HG03565 (cell line): ENCODE measurements at regions not wholly inside any gene's neighbourhood (a gene's known extent, or its start where the extent isn't known, plus 50 kb on each side); places are given as distances from the start of the nearest gene placed in this dataset.
"Not testable (repeated sequence)": the region's sequence is repeated elsewhere in the genome, so short reads cannot be mapped to it uniquely, and the experiment has no call there.

Source experiments
- ATAC-seq: cut with Tn5 transposase; IDR thresholded peaks from one replicate; pipeline ENCODE4 v1.9.1; 2021; ENCODE audit warnings: mild to moderate bottlenecking, moderate library complexity; ENCODE audit not compliant: unreplicated experiment

DNA sequence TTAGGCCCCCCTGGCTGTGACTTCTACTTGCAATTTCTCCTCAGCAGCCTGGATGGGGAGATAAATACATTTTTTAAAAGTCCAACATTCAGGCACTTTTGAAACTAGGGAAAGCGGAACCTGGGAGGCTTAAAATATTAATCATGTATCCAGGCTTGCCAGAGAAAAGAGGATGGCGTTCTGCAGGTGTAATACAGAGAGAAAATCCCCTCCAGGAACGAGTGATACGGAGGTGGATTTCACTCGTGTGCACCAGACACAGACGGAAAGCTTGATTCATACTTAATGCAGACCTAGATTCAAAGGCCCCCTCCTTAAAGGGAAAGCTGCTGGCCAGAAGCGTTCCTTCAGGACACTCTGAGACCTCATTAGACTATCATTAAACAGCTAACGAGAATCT lies 354.0 kb upstream of the BOD1L1 start:
- no peak for ATAC-seq

DNA sequence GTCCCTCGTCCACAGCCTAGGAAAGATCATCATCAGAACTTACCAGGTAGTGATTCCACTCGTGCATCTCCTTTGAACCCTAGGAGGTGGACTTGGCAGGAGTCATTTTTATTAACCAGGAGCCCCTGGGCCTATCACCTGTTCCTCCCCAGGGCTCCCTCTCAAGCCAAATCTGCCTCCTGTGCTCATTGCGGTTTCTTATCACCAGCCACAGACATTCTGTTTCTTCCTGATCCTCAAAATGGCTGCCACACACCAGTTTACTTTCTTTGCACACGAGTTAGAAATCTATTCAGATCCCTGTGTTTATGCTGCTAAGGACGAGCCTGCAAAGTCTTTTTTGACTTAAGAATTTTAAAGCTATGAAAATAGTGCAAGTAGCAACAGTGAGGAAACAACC lies 354.5 kb upstream of the BOD1L1 start:
- ATAC-seq: no peak

DNA sequence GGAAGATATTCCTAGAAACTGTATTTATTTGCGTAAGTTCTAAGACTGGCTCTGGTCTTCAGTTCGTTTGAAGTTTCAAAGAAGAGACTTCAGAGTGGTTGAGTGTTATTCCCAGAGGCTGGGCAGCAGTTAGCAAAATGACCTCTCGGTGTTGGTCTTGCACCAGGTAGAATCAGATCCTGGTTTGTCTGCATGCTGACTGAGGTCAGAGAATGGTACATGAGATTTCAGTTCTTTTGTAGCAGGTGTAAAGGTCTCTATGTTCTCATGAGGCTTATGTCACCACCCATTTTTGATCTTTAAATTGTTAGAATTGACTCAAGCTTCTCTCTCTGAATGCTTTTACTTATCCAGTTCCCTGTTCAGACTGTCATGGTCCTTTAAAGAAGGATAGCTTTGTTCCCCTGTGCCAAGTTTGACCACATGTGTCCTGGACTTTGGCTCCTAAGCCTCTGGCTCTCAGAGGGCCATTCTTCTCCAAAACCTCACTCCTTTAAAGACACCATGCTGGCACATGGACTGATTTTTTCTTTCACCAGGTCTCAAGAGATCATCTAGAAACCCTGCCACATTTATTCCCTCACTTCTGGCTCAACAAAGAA lies 355.8 kb upstream of the BOD1L1 start:
- no peak for ATAC-seq

DNA sequence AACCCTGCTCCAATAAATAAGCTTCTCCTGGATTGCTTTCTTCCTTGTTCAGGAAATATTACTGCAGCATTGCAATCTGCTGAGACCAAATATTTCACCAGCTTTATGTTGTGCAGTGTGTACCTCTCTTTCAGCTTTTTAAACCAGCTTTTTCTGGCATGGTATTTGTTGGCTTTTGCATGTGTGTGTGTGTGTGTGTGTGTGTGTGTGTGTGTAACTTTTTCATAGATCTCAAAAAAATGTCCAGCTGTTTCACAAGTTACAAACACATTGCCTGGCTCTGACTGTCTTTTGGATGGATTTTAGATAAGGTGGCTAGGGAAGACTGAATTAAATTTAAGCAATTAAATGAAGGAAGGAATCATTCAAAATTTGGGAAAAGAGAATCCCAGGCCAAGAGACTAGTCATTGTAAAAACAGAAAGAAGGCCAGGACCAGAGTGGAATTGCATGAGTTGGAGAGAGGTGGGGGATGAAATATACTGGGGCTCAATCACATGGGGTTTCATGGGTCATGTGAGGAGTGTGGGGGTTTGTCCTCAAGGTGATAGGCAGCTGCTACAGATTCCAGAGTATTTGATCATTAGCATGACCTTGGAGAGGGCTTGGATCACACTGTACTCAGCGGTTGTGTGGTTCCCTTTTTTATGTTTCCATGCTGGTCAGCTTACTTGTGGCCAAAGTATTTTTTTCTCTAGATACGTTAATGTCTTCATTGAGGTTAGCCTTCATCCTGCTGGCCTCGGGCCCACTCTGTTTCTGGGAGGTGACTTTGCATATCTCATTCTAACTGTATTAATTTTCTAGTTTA lies 357.7 kb upstream of the BOD1L1 start:
- no peak for ATAC-seq

DNA sequence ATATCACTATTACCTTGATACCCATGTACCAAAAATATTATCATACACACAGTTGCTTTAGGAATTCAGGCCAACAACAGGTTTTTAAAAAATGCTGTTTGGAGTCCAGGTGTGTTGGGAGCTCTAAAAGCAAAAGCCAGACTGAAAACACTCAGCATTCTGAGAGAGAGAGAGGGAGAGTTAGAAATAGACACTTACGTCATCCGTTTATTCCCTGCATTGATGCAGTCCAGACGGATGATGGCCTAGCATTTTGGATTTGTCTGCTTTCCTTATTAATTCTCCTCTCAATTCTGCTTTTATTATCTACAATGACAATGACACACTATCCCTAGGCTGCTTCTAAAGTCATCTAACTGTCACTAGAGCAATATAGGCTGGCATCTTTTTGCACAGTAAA lies 358.3 kb upstream of the BOD1L1 start:
- no peak for ATAC-seq

DNA sequence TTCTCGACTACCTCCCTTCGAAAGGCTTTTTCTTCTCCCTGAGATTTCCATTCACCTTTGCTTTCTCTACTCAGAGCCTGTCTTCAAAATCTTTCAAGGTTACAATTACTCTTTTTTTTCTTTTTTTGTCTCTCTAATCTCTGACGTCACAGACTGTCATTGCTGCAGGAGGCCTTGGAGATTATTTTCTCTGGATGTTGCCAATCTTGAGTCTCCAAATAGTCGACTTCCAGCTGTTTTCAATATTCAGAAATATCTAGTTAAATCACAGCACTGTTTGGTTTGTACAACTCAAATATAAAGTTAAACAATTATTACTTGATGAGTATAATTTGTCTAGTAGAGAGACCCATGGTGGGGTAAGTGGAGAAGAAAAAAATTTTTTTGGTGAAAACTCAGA lies 359.0 kb upstream of the BOD1L1 start:
- ATAC-seq: no peak

DNA sequence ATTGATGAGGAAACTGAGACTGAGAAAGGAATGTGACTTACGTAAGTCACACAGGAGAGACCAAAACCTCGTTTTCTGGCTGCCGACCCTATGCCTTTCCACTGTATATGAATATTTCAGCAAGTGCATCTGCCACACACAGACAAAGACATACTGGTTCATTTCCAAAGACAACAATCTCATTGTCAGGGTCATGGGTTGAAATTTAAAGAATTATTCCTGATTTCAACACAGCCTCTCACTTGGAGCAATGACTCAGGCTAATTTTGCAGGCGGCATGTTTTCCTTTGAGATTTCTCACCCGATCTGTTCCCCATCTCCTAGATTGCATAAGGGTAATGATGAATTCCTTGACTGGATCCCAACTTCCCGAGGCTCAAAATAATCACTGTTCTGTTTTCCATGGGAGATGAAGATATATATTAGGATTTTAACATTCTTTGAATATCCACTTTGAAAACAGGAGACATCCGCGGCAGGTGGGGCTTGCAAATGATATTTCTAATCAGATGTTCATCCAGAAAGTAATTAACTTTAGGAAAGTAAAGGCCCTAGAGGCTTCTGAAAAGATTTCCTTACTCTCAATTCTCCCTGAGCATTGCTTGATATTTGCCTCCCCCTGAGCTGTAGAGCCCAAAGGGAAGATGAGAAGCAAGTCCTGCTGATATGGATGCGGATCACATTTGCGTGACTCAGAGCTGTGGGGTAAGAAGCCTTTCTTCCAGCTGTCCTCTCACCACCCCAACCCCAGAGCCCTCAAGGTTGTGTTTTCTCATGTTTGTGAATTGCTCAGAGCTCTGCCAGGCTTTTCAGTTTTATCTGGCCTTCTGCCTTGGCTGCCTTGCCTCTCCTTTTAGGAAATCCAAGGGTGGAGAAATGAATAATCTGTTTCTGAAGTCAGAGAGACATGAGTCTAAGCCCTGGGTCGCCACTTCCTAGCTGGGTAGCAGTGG lies 361.1 kb upstream of the BOD1L1 start:
- ATAC-seq: no peak

DNA sequence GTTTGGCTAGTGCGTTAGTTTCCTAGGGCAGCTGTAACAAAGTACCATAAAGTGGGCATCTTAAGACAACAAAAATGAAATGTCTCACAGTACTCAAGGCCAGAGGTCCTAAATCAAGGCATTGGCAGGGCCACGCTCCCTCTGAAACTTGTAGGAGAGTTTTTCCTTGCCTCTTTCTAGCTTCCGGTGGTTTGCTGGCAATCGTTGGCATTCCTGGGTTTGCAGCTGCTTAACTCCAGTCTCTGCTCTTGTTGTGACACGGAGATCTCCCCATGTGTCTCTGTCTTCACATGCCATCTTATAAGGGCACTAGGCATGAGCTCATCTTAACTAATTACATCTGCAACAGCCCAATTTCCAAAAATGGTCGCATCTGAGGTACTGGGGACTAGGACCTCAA lies 362.0 kb upstream of the BOD1L1 start:
- ATAC-seq: no peak

DNA sequence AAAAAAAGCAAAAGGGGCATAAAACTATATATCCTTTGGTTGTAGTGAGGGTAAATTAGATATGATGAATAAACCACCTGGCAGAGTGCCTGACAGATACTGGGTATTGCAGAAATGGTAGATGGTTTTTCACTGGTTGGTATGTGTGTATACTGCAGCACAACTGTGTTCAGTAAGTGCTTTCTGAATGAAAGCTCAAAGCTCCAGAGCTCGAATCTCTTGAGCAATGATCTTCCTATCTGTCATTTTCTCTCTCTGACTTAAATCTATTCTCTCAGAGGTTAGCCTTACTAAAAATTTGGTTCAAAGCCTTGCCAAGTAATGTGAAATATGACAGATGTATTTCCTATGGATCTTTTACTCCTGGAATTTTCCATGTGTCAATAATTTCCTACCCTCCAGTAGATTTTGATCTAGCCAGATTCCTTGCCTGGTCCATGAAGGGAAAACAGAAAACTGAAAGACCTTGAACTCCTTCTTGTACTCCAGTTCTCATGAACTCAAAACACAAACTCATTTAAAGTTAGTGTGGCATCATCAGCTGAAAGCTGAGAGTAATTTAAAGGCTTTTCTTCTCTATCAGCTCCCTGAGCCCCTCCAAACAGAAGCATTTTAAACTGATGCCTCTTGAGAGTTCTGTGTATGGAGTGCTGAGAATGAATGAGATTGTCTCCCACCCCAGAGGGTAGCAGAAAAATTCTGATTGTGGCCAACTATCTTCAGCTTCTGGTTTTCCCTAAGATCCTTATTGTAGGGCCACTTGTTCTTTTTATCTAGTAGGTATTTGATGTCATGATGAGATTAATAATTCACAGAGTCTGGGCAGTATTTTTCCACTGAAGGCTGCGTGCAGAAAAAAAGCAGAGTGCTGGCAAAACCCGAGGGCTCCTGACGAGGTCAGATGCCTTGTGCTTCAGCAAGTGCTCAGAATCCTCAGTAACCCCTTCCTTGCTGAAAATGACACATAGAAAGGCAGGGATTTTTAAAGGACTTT lies 363.4 kb upstream of the BOD1L1 start:
- no peak for ATAC-seq

DNA sequence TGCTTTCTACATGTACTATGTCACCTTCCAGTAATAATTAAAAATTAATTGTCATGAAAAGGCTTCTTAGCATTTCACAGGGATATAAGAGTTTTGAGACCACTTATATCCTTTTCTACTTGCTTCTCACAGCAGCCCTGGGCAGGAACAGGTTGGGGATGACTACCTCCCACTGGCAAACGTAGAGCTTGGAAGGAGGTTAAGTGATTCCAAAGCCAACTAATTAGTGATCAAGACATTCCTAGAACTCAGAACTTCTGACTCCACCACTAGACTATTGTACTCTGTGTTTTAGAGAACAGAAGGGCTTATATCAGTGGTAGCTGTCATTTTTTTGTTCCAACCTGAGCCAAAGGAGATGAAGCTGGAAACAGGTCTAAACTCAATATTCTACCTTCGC lies 364.5 kb upstream of the BOD1L1 start:
- no peak for ATAC-seq

DNA sequence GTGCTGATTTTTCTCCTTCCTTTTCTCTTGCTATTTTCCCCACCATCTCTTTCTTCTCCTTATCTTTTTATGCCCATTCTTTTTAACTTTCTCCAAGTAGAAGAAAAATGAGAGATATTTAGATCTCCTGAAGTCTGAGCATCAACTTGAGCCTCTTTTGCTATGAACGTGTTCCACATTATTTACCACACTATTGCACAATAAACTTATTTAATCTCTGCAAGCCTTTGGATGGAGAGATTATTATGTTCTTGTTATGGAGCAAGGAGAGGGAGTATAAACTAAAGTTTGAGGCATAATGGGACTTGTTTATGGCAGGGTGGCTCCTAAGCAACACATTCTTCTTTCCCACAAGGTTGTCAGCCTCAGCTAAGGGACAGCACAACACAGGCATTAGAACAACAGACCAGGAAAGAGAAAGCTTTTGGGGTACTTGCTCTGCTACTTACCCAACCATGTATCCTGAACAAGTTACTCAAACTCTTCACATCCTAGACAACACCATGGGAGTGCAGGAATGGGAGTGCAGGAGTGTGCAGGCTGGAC lies 365.5 kb upstream of the BOD1L1 start:
- ATAC-seq: no peak

DNA sequence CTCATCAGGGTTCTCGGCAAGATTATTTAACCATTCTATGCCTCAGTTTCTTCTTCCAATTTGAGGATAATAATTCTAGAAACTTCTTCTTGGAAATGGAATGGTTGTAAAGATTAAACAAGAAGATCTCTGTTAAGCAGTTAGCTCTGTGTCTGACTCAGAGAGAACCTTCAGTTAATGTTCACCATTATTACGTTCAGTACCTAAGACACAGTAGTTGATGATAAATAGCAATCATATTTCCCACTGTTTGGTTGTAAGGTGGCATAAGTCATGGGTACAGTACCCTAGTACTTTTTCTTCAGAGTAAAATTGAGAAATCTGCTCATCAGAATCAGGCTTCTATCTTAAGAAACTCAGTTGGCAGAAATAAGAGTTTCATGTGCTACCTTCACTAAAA lies 366.5 kb upstream of the BOD1L1 start:
- ATAC-seq: no peak

DNA sequence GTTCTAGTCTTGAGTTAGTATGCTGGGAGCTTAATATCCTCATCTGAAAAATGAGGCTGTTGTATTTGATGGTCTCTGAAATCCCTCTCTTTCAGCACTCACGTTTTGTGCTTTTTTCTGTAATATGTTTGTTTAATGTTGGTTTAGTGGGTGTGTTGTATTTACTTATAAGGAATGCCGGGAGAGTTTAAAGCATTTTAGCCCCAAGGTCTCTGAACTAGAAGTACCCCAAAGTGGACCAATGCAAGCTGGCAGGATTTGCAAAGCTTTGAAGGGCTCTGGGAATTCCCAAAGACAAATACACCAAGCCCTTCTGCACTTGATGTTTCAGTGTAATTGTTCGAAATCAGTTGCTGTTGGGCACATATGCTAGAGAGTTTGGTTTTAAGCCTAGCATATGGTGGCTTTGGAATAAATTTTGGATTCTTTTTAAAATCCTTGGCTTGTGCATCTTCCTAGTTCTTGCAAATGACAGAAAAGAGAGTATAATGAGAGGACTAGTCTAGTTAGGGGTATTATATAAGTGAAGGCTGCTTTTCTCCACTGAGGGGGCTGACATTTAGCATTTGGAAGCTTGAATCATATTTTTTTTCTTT lies 371.4 kb upstream of the BOD1L1 start:
- ATAC-seq: no peak

DNA sequence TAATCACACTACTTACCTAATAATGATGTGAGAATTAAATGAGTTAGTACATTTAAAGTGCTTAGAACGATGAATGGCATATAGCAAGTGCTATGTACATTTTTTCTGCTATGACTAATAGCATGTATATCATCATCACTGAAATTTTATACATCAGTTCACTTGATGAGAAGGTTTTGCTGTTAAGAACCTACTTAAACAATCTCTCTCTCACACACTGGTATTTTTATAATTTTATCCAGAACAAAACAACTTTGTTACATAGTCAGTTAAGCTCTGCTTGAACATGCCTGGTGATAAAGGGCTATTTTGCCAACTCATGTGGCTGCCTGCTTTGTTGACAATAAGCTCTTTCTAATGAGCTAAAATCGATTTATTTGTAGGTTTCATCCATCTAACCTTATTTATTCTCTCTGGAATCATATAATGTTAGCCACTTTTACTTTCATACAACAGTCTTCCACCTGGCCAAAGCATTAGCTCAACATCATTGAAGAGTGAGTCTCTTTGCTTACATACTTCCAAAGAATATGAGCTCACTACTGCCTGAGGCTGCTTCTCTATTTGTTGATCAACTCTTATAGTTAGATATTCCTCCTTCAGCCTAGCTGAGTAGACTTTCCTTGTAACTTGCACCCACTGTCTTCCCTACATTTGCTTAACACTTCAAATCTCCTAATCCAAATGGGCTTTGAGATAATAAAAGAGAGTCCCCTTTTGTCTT lies 372.7 kb upstream of the BOD1L1 start:
- no peak for ATAC-seq

DNA sequence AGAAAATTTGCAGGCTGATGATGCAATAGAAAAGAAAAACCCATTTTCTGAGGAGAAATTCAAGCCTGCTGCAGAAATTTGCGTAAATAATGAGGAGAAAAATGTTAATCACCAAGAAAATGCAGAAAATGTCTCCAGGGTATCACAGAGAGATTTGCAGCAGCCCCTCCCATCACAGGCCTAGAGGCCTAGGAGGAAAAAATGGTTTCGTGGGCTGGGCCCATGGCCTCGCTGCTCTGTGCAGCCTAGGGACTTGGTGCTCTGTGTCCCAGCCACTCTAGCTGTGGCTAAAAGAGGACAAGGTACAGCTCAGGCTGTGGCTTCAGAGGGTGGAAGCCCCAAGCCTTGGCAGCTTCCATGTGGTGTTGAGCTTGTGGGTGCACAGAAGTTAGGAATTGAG lies 374.8 kb upstream of the BOD1L1 start:
- not testable (repeated sequence) for ATAC-seq

DNA sequence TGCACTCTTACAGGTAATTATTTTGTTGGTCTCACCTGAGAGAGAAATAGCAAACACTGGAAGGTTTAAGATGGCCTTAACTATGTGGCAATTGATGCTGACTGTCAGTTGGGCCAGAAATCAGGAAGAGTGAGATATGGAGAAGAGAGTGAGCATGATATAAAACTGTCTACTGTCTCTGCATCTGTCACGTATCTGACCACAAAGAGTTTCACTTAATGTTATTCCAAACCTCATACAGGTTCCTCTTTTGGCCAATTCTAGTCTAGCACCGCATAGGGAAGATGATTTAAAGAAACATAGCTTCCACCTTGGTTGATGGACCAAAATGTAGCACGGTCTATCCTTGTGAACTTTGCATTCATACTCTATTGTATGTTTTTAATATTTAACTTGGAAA lies 381.0 kb upstream of the BOD1L1 start:
- no peak for ATAC-seq

DNA sequence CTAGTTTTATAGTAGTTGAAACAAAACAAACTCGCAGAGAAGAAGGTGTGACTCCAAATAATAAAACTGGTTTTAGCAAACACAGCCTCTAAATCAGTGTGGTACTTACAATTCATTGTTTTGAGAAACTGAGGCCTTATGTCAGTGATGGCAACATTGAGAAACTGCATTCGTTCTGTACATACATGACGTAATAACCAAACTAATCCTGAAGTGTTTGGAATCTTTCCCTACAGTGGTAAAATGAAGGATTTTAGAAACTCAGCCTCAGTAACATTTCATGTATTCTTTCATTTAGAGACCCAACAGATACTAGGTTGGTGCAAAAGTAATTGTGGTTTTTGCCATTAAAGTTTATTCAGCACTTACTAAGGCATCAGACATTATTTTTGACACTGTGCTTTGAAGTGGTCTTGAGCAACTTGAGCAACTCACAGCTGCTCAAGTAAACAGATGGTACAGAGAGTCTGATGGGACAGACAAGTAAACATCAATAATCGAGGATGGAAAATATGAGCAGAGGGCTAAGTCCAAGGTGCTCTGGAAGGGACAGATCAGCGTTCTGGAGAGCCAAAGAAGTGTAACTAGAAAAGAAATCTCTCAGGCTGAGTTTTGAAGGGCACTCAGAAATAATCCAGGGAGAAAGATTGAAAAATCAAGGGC lies 390.8 kb upstream of the BOD1L1 start:
- no peak for ATAC-seq

DNA sequence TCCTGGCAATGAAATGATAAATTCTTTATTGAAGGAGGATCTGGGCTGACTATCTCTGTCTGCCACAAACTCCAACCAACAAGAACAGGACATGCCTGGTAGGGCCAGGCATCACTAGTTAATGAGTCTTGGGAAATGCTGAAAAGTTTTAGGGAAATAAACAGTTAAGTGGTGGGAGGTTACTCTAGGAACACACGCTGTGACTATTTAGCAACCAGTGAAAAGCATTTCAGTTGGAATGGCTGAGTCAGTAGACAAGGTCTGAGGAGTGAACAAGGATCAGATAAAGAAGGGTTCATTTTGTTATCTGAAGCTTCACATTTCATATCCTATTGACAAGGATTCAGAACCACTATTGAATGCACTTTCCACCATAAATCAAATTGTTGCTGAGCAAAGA lies 394.9 kb upstream of the BOD1L1 start:
- ATAC-seq: no peak

DNA sequence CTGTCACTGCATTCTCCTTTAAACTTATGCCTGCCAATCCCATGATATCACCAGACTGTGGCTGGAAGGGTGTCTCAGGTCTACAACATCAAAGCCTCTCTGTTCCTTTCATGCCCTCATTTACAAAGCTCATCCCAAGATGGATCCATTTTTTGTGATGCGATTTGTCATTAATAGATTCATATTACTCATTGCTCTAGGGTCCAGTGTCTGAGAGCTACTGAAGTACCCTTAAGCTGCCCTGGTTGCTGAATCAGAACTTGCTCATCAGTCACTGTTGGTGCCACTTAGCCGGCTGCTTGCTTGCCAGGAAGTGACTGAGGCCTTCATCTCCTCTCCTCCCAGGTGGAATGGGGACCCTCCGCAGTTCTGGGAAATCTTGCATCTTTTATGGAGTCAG lies 395.5 kb upstream of the BOD1L1 start:
- no peak for ATAC-seq
